H1 (cell line): ENCODE measurements at regions not wholly inside any gene's neighbourhood (a gene's known extent, or its start where the extent isn't known, plus 50 kb on each side); places are given as distances from the start of the nearest gene placed in this dataset.

Experiments used
- CTCF ChIA-PET: fragments of 300-600 bp; sonication (Branson Sonifier 250); formaldehyde crosslinking; loops from one replicate; lab custom pipeline; 2021; ENCODE audit not compliant: partially characterized antibody; lab: Charles Lee
- POLR2A ChIA-PET: fragments of 300-600 bp; sonication (Branson Sonifier 250); formaldehyde crosslinking; loops from one replicate; lab custom pipeline; 2021; ENCODE audit warnings: inconsistent platforms; ENCODE audit not compliant: partially characterized antibody; lab: Charles Lee
- DNase-seq, 2 experiments: peaks; one replicate each; pipeline versions ENCODE4 v3.0.0 to v3.0.0-alpha.2; 2010 to 2022; ENCODE audit warnings: low spot score in 2 of 2, low read depth in 1 of 2, mixed read lengths in 1 of 2
- FAIRE-seq: peaks from 2 replicates; lab custom pipeline; 2011; peaks lifted over from hg19 to GRCh38; lab: Jason Lieb, UNC
- H2AFZ ChIP-seq: 2 replicates; pipeline ENCODE4 v1.8.1; 2012; ENCODE audit warnings: low read length, inconsistent platforms
- H2AK5ac ChIP-seq: 2 replicates; pipeline ENCODE4 v1.6.1; 2013; ENCODE audit warnings: low read depth, low read length
- H2BK120ac ChIP-seq: replicated peaks from 2 replicates; pipeline ENCODE3; 2013; ENCODE audit warnings: low read depth, low read length, inconsistent platforms
- H2BK12ac ChIP-seq: 2 replicates; pipeline ENCODE4 v1.6.1; 2013; ENCODE audit warnings: low read depth, low read length
- H2BK15ac ChIP-seq: 2 replicates; pipeline ENCODE4 v1.6.1; 2013; ENCODE audit warnings: low read length
- H2BK20ac ChIP-seq: 2 replicates; pipeline ENCODE4 v1.6.1; 2013; ENCODE audit warnings: low read length
- H2BK5ac ChIP-seq: 2 replicates; pipeline ENCODE4 v1.6.1; 2013; ENCODE audit warnings: low read depth, low read length
- H3K14ac ChIP-seq: 2 replicates; pipeline ENCODE4 v1.6.1; 2013; ENCODE audit warnings: inconsistent platforms; ENCODE audit not compliant: insufficient read length
- H3K18ac ChIP-seq: 2 replicates; pipeline ENCODE4 v1.6.1; 2013; ENCODE audit warnings: low read length; ENCODE audit errors: extremely low read depth
- H3K23ac ChIP-seq: 2 replicates; pipeline ENCODE4 v1.6.1; 2013; ENCODE audit warnings: inconsistent platforms; ENCODE audit not compliant: insufficient read length
- H3K23me2 ChIP-seq: 2 replicates; pipeline ENCODE4 v1.6.1; 2013; ENCODE audit warnings: low read depth, low read length
- H3K27ac ChIP-seq: 2 replicates; pipeline ENCODE4 v1.6.1; 2011; ENCODE audit warnings: low read depth, low read length, inconsistent platforms
- H3K27me3 ChIP-seq, 4 experiments: replicated peaks in 1 of 4; 1 replicate in 1 of 4; 2 replicates in 3 of 4; pipeline versions ENCODE4 v1.6.1 to v1.8.1; 2011 to 2013; ENCODE audit warnings: low read length in 3 of 4, mild to moderate bottlenecking in 3 of 4, inconsistent platforms in 2 of 4, mixed read lengths in 2 of 4, moderate library complexity in 1 of 4; ENCODE audit not compliant: control insufficient read depth in 3 of 4, insufficient read depth in 3 of 4; ENCODE audit errors: extremely low read depth in 1 of 4
- H3K36me3 ChIP-seq, 4 experiments: 2 replicates each; pipeline versions ENCODE4 v1.6.1 to v1.8.1; 2011 to 2013; ENCODE audit warnings: mild to moderate bottlenecking in 4 of 4, low read length in 3 of 4, moderate library complexity in 2 of 4, control low read depth in 1 of 4, inconsistent platforms in 1 of 4; ENCODE audit not compliant: insufficient read depth in 4 of 4, control insufficient read depth in 2 of 4
- H3K4ac ChIP-seq: replicated peaks from 2 replicates; pipeline ENCODE3; 2013; ENCODE audit warnings: low read length, low read depth, mixed read lengths, inconsistent platforms; ENCODE audit not compliant: insufficient read length
- H3K4me1 ChIP-seq, 4 experiments: replicated peaks in 1 of 4; 1 replicate in 1 of 4; 2 replicates in 3 of 4; pipeline versions ENCODE4 v1.6.1 to v1.8.1; 2011 to 2013; ENCODE audit warnings: low read length in 3 of 4, inconsistent platforms in 2 of 4, mixed read lengths in 1 of 4; ENCODE audit not compliant: insufficient read depth in 4 of 4, control insufficient read depth in 3 of 4
- H3K4me2 ChIP-seq, 2 experiments: 2 replicates each; pipeline versions ENCODE4 v1.6.1 to v1.8.1; 2011 to 2013; ENCODE audit warnings: low read depth in 2 of 2, low read length in 2 of 2, control low read depth in 1 of 2, inconsistent platforms in 1 of 2, mild to moderate bottlenecking in 1 of 2; ENCODE audit not compliant: insufficient read depth in 1 of 2
- H3K4me3 ChIP-seq, 4 experiments: fragments of 200-600, 300-600 bp in 1 of 4; sonication (generic), shearing (Covaris generic), sonication (Bioruptor Twin) in 1 of 4; 2 replicates each; pipeline versions ENCODE4 v1.5.1 to v1.8.1; 2011 to 2016; ENCODE audit warnings: low read length in 4 of 4, low read depth in 3 of 4, control low read depth in 2 of 4, inconsistent platforms in 2 of 4, mild to moderate bottlenecking in 2 of 4, mixed read lengths in 1 of 4, moderate library complexity in 1 of 4; ENCODE audit not compliant: insufficient read depth in 2 of 4; ENCODE audit errors: extremely low read depth in 1 of 4
- H3K56ac ChIP-seq: replicated peaks from 2 replicates; pipeline ENCODE3; 2013; ENCODE audit warnings: low read depth, mild to moderate bottlenecking, mixed read lengths, low read length, inconsistent platforms; ENCODE audit not compliant: insufficient read length
- H3K79me1 ChIP-seq: 2 replicates; pipeline ENCODE4 v1.6.1; 2013; ENCODE audit warnings: low read depth, low read length, control low read depth
- H3K79me2 ChIP-seq, 2 experiments: 2 replicates each; pipeline versions ENCODE4 v1.6.1 to v1.8.1; 2012 to 2013; ENCODE audit warnings: low read length in 2 of 2, mild to moderate bottlenecking in 2 of 2, inconsistent platforms in 1 of 2; ENCODE audit not compliant: insufficient read depth in 2 of 2, control insufficient read depth in 1 of 2
- H3K9ac ChIP-seq, 4 experiments: replicated peaks in 1 of 4; 1 replicate in 1 of 4; 2 replicates in 3 of 4; pipeline versions ENCODE4 v1.6.1 to v1.8.1; 2011 to 2013; ENCODE audit warnings: low read depth in 3 of 4, low read length in 3 of 4, control low read depth in 2 of 4, mild to moderate bottlenecking in 2 of 4, moderate library complexity in 2 of 4, inconsistent platforms in 1 of 4; ENCODE audit errors: extremely low read depth in 1 of 4
- H3K9me3 ChIP-seq, 2 experiments: 2 replicates each; pipeline versions ENCODE4 v1.6.1 to v1.8.1; 2012 to 2013; ENCODE audit warnings: mild to moderate bottlenecking in 2 of 2, moderate library complexity in 2 of 2, control low read depth in 1 of 2, inconsistent platforms in 1 of 2, low read depth in 1 of 2, low read length in 1 of 2, mixed read lengths in 1 of 2; ENCODE audit not compliant: insufficient read depth in 2 of 2
- H4K20me1 ChIP-seq, 2 experiments: replicated peaks in 1 of 2; 2 replicates each; pipeline versions ENCODE3 to v1.8.1; 2011 to 2013; ENCODE audit warnings: inconsistent platforms in 2 of 2, low read length in 2 of 2, mild to moderate bottlenecking in 1 of 2; ENCODE audit not compliant: insufficient read depth in 2 of 2, control insufficient read depth in 1 of 2
- H4K5ac ChIP-seq: 2 replicates; pipeline ENCODE4 v1.6.1; 2013; ENCODE audit warnings: low read length, low read depth, mixed read lengths, inconsistent platforms; ENCODE audit not compliant: insufficient read length
- H4K8ac ChIP-seq: 2 replicates; pipeline ENCODE4 v1.8.0; 2013; ENCODE audit warnings: mild to moderate bottlenecking, moderate library complexity, low read length, inconsistent platforms; ENCODE audit not compliant: insufficient read depth; ENCODE audit errors: extremely low read depth
- H4K91ac ChIP-seq: replicated peaks from 2 replicates; pipeline ENCODE3; 2013; ENCODE audit warnings: low read length, mixed read lengths, inconsistent platforms; ENCODE audit not compliant: insufficient read length
- CBX5 ChIP-seq: fragments of 300-800, 300-1000 bp; sonication (generic); IDR thresholded peaks from 2 replicates; pipeline ENCODE4 v1.7.1; 2016; ENCODE audit warnings: antibody characterized with exemption, low read length, low read depth
- WGBS, 2 experiments: shearing (Covaris generic) in 1 of 2; methylation state at CpG; one replicate each; pipeline versions ENCODE4 v1.1.6 to v1.1.7; 2013 to 2015; ENCODE audit warnings: low lambda C conversion rate in 2 of 2, mixed read lengths in 2 of 2, inconsistent platforms in 1 of 2, low coverage in 1 of 2, missing lambda C conversion rate in 1 of 2; ENCODE audit not compliant: insufficient replicate concordance in 2 of 2, insufficient coverage in 1 of 2, insufficient read length in 1 of 2; ENCODE audit errors: extremely low coverage in 1 of 2, missing lambda C conversion rate in 1 of 2; 5-methylcytosine and 5-hydroxymethylcytosine counted together
- TF ChIP-seq, protein P1 (sequence below): IDR thresholded peaks from 2 replicates; pipeline ENCODE4 v1.6.1; 2012; ENCODE audit warnings: inconsistent platforms

GRCh38 chr10:128609460-128609859 lies 483.2 kb upstream of the MKI67 start:
- FAIRE-seq (no peak), DNase-seq (no peak)
- Histone ChIP-seq H3K27ac (no peak overlapping the region), H3K4me1 (no peaks in the 10 kb centered on the region), H2BK5ac (no peak overlapping the region), H4K91ac (no peak overlapping the region), H3K9ac (no peak overlapping the region), H4K5ac (no peak overlapping the region), H2BK15ac (no peak overlapping the region), H2AK5ac (no peak overlapping the region), H3K79me2 (no peaks in the 10 kb centered on the region), H3K4ac (no peak overlapping the region), H3K79me1 (no peaks in the 10 kb centered on the region), H4K20me1 (no peaks in the 10 kb centered on the region), H3K9me3 (no peaks in the 10 kb centered on the region), H3K18ac (no peak overlapping the region; the same call in 1 of the 2 replicates), H3K27me3 (no peaks in the 10 kb centered on the region), H3K23me2 (no peaks in the 10 kb centered on the region), H2BK120ac (no peak overlapping the region), H2BK12ac (no peak overlapping the region), H2AFZ (no peak overlapping the region), H3K23ac (no peak overlapping the region), H3K4me3 (no peak overlapping the region), H3K14ac (no peak overlapping the region), H3K36me3 (no peaks in the 10 kb centered on the region), H3K4me2 (no peak overlapping the region), H3K56ac (no peak overlapping the region), H2BK20ac (no peak overlapping the region), H4K8ac (no peak overlapping the region)
- POLR2A ChIA-PET: no interaction called here
- CTCF ChIA-PET: interaction anchor here (1.0 to 1.1 kb wide), 2 partner anchors 11 to 21 kb away, joined by 3 to 6 read pairs; no protein-coding TSS in a partner anchor
- TF ChIP-seq CBX5: no peak
- TF ChIP-seq, protein P1, sequence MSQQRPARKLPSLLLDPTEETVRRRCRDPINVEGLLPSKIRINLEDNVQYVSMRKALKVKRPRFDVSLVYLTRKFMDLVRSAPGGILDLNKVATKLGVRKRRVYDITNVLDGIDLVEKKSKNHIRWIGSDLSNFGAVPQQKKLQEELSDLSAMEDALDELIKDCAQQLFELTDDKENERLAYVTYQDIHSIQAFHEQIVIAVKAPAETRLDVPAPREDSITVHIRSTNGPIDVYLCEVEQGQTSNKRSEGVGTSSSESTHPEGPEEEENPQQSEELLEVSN: no peak
- WGBS, 2 experiments: 94% methylated on average over 3 of the region's 4 CpGs; no CpG with 5 or more reads in 1 of the 2 experiments
